HK-2 (cell line): ENCODE measurements at regions not wholly inside any gene's neighbourhood (a gene's known extent, or its start where the extent isn't known, plus 50 kb on each side); places are given as distances from the start of the nearest gene placed in this dataset.

Experiments
- DNase-seq: peaks from one replicate; pipeline ENCODE4 v3.0.0-alpha.2; 2018; ENCODE audit not compliant: unreplicated experiment

DNA sequence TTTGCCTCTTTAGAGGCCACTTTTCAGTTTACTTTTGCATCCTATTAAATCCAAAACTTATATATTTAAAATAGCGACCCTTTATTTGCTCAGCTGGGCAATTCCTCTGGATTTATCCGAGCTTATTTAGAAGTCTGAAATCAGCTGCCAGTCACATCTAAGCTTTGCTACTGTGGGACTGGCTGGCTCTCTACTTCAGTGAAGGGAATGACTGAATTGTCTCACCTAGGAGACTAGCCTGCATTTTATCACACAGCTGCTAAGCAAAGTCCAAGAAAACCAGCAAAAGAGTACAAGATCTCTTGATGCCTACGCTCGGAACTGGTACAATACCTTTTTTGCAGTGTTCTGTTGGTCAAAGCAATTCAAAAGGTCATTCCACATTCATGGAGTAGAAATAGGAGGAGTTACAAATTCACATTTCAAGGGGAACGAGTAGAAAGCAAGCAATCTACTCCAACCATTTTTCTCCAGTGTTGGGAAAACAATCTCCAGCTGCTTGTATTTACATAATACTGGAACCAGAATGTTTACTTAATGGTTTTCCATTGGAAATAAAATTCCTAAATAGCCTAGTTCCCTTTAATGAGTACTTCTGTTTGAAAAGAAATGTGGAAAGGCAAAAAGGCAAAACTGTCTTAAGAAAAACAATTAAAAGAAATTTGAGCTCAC lies 160.2 kb downstream of the MAGEB5 start:
- no peak for DNase-seq

DNA sequence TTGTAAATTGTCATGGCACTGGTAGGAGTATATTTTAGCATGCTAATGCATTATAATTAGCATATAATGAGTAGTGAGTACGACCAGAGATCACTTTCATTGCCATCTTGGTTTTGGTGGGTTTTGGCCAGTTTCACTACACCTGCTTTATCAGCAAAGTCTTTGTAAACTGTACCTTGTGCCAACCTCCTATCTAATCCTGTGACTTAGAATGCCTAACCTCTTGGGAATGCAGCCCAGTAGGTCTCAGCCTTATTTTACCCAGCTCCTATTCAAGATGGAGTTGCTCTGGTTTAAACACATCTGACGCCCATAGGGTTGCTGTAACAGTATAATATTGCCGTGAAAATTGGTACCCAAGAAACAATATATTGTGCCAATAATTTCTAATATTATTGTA lies 159.4 kb downstream of the MAGEB5 start:
- no peak for DNase-seq

DNA sequence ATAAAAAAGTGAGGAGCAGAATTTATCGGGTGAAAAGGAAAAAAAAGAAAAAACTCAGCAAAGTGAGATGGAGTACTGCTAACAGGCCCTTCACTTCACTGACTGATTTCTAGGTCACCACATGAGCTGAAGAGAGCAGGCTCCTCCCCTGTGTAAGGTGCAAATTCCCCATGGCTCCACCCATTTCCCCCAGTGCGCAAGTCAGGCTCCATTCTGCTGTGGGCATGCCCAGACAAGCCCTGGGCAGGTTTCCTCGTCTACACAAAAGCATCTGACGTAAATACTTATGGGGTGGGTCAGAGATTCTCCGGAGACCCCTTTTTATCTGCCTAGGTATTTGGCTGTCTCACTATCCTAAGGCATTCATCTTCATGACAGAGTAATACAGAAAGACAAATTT lies 157.9 kb downstream of the MAGEB5 start:
- DNase-seq = no peak

DNA sequence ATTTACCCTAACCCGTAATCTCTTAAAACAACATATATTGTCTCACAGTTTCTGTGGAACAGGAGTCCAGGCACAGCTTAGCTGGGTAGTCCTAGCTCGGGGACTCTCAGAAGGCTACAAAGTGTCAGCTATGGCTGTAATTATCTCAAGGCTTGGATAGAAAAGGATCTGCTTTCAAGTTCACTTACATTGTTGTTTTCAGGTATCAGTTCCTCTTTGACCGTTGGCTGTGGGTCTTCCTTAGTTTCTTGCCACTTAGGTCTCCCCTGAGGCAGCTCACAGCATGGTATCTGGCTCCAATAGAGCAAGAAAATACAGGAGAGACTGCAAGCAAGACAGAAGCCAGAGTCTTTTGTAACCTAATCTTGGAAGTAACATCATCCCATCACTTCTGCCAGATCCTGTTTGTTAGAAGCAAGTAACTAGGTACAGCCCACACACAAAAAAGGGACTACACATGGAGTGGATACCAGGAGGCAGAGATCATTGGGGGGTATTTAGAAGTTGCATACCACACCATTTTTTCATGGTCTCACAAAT lies 137.0 kb downstream of the MAGEB5 start:
- DNase-seq = no peak

DNA sequence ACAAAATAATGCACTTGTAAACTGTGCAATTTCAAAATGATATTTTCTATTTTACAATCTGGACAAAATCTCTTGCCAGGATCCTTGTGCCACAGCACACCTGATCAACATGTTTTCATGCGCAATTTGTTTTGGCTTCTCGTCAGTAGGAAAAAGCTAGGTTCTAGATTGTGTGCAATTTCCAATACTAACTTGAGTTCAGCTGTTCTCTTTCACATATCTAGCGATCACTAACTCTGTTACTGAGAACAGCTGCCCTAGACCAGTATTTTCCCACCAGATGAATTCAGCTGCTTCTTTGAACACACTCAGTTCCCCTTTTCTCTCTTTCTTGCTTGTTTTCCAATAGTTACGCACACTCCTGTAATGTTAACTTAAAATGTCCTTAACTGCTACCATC lies 131.2 kb downstream of the MAGEB5 start:
- no peak for DNase-seq

DNA sequence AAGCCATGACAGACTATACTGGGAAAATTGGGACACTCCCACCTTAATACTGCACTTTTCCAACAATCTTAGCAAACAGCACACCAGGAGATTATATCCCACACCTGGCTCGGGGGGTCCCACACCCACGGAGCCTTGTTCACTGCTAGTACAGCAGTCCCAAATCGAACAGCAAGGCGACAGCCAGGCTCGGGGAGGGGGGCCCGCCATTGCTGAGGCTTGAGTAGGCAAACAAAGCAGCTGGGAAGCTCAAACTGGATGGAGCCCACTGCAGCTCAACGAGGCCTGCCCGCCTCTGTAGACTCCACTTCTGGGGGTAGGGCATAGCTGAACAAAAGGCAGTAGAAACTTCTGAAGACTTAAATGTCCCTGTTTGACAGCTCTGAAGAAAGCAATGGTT lies 118.3 kb downstream of the MAGEB5 start:
- no peak for DNase-seq

DNA sequence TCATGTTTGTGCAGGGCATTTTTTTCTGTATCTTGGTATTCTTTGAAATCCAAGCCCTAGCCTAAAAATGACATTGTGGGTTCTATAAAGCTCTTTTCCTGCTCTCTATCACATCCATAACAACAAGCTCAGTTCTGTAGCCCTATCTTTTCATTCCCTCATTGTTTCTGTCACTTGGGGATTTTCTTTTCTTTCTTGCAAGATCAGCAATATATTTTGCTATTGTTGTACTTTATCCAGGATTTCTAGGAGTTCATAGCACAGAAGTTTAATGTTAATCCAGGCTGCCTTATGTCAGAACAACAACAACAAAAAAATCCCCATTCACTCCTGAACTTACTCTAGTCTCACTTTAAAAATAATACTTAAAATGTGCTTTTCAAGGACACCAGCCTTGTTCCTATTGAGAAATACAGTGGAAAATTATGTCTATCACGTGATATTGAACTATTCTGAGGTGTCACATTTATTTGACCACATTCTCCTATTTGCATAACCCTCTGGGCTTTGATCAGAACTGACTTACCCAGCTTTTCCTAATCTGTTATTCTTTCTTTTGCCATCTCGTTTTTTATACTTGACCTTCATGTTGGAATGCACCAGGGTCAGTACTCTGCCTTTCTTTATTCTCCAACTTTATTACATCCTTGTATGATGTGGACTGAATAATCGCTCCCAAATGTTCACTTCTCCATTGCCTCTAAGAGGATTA lies 112.8 kb downstream of the MAGEB5 start:
- no peak for DNase-seq

DNA sequence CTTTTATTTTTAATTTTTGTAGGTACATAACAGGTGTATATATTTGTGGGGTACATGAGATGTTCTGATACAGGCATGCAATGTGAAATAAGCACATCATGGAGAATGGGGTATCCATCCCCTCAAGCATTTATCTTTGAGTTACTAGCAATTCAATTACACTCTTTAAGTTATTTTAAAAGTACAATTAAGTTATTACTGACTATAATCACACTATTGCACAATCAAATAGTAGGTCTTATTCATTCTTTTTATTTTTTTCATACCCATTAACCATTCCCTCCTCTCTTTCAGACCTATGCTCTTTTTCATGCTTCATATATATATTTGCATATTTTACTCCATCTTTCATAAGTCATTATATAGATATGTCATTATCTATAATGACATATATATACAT lies 93.3 kb downstream of the MAGEB5 start:
- no peak for DNase-seq

DNA sequence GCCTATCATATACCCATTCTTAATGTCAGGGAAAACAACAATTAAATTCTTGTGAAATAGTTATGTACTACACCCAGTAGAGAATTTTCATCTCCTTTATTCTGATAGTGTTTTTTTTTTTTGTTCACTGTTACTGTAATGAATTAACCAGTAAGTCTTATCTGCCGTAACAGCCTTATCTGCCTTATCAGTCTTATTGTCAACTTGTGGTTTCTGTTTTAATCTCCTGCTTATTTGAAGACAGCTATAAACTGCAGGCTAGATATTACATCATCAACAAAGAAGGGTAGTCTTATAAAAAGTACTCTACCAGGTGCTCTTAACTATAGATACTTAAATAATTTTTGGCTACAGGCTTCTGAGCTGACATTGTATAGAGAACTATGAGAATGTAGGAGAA lies 79.5 kb downstream of the MAGEB5 start:
- no peak for DNase-seq

DNA sequence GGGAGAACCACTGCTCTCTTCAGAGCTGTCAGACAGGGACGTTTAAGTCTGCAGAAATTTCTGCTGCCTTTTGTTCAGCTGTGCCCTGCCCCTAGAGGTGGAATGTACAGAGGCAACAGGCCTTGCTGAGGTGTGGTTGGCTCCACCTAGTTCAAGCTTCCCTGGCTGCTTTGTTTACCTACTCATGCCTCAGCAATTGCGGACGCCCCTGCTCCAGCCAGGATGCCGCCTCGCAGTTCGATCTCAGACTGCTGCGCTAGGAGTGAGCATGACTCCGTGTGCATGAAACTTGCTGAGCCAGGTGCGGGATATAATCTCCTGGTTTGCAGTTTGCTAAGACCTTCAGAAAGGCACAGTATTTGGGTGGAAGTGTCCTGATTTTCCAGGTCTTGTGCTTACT lies 70.9 kb downstream of the MAGEB5 start:
- no peak for DNase-seq
